HAP-1 (cell line): ENCODE measurements at regions not wholly inside any gene's neighbourhood (a gene's known extent, or its start where the extent isn't known, plus 50 kb on each side); places are given as distances from the start of the nearest gene placed in this dataset.

Experiments
- DNase-seq, 2 experiments: peaks; one replicate each; pipeline ENCODE4 v3.0.0-alpha.2; 2016 to 2020; ENCODE audit warnings: low spot score in 2 of 2
- H3K27me3 ChIP-seq: fragments of 250-450 bp; sonication (Bioruptor Pico); 2 replicates; pipeline ENCODE4 v1.5.1; 2020; ENCODE audit warnings: low read depth, mild to moderate bottlenecking, moderate library complexity
- H3K36me3 ChIP-seq: fragments of 250-450 bp; sonication (Bioruptor Pico); replicated peaks from 2 replicates; pipeline ENCODE4 v1.5.1; 2020; ENCODE audit warnings: mild to moderate bottlenecking
- H3K4me1 ChIP-seq: fragments of 250-450 bp; sonication (Bioruptor Pico); 2 replicates; pipeline ENCODE4 v1.5.1; 2020; ENCODE audit warnings: mild to moderate bottlenecking
- H3K4me3 ChIP-seq: fragments of 250-450 bp; sonication (Bioruptor Pico); 2 replicates; pipeline ENCODE4 v1.5.1; 2020; ENCODE audit warnings: mild to moderate bottlenecking, moderate library complexity
- H3K9me3 ChIP-seq: fragments of 250-450 bp; sonication (Bioruptor Pico); 2 replicates; pipeline ENCODE4 v1.5.1; 2020; ENCODE audit warnings: mild to moderate bottlenecking, moderate library complexity
- in situ Hi-C: fragments of 300-500 bp; cut with MboI; formaldehyde crosslinking; loops from 3 replicates; pipeline ENCODE4 v1.14.3; 2020; ENCODE audit warnings: low sequenced_read_pairs, inconsistent platforms, mixed read lengths

DNA sequence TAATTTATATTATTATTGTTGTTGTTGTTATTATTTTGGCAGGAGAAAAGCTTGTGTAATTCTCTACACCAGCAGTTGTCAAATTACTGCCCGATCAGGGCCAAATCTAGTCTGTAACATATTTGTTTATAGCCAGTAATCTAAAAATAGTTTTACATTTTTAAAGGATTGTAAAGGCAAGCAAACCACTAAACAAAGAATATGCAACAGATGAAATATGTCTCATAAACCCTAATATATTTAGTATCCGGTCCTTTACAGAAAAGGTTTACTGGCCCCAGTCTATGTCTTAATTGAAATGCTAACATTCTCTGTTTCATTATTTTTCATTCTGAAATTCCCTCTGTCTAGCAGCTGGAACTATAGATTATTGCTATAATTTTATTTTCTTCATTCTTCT lies 709.5 kb downstream of the KCNJ2 start:
- no peaks in the 10 kb centered on the region for H3K9me3 ChIP-seq
- in situ Hi-C loops = no loop called here
- no peak overlapping the region for H3K4me3 ChIP-seq
- no peaks in the 10 kb centered on the region for H3K36me3 ChIP-seq
- DNase-seq = no peak
- no peaks in the 10 kb centered on the region for H3K4me1 ChIP-seq
- no peaks in the 10 kb centered on the region for H3K27me3 ChIP-seq

DNA sequence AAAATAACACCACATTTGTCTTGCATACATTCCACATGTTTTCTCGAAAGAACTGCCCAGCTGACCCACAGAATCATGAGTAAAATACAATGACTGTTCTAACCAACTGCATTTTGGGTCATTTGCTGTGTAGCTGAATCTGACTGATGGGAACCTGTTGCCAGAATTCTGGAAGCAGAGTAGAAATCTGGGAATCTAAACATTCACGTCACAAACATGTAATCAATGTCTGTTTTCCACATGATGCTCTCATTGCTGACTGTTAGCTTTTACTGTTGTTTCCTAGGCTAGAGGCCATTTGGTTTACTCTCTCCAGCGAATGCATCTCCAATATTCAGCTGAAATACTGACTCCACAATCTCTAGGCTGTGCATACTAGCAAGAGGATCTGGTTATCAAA lies 710.1 kb downstream of the KCNJ2 start:
- in situ Hi-C loops = no loop called here
- Histone ChIP-seq H3K36me3 (no peaks in the 10 kb centered on the region), H3K4me1 (no peaks in the 10 kb centered on the region), H3K9me3 (no peaks in the 10 kb centered on the region), H3K4me3 (no peak overlapping the region), H3K27me3 (no peaks in the 10 kb centered on the region)
- no peak for DNase-seq

DNA sequence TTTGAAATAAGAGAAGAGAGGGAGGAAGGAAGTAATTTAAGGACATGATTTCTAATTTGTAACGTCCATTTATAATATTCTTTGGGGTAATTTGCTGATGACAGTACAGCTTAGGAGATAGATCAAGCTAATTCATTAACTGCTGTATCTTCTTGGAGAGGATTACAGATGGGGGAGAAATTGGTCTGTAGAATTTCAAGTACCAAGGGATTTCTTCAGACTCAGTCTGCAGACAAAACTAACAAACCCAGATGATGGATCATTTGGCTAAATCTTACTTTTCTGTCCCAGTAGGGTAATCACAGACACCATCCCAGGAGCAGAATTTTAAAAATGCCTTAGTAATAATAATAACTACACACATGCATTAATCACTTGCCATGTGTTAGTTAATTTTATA lies 711.8 kb downstream of the KCNJ2 start:
- DNase-seq = no peak
- H3K4me1 ChIP-seq = no peaks in the 10 kb centered on the region
- H3K4me3 ChIP-seq = no peak overlapping the region
- no peaks in the 10 kb centered on the region for H3K27me3 ChIP-seq
- no peaks in the 10 kb centered on the region for H3K9me3 ChIP-seq
- no peaks in the 10 kb centered on the region for H3K36me3 ChIP-seq
- in situ Hi-C loops = no loop called here

DNA sequence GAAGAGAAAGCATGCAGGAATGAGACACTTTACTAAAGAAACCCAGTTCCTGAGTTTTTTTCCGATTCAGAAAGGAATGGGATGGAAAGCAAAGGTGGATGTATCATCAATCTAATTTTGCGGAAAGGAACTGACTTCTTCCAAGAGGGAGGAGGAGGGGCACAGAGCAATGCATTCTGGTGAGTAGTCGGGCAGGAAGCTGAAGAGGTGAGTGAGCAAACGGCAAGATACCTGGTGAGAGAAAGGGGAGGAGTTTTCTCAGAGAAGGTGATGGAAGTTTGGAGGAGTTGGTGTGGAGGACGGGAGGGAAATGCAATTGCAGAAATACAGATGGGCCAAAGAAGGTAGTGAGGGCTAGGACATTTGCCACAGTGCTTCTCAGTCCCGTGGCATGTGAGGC lies 713.2 kb downstream of the KCNJ2 start:
- no peak for DNase-seq
- in situ Hi-C loops = no loop called here

GRCh38 chr17:70886648-70887047 lies 717.3 kb downstream of the KCNJ2 start:
- no peaks in the 10 kb centered on the region for H3K27me3 ChIP-seq
- no peaks in the 10 kb centered on the region; the same call in 1 of the 2 replicates for H3K9me3 ChIP-seq
- in situ Hi-C loops = no loop called here

More for the DNA sequence above, 713.2 kb downstream of the KCNJ2 start:
- Histone ChIP-seq H3K4me1 (no peaks in the 10 kb centered on the region), H3K36me3 (no peaks in the 10 kb centered on the region), H3K4me3 (no peak overlapping the region), H3K27me3 (no peaks in the 10 kb centered on the region), H3K9me3 (no peaks in the 10 kb centered on the region)

DNA sequence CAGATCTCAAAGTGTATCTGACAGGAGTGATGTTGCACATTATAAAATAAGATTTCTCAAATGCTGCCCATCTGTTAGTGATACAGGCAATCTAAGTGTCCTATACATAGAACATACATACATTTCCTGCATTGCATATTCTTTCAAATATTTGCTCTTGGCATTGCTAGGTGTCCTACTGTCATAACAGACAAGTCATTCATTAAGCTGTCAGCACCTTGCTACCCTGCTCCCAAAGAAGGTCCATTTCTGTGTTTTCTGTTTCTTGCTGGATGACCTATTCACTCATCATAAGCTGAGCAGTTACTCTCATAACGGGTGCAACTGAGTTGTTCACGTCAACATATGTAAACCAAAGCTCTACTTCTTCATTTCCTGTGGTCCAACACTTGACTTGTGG lies 719.0 kb downstream of the KCNJ2 start:
- in situ Hi-C loops = no loop called here
- Histone ChIP-seq H3K4me3 (no peak overlapping the region), H3K27me3 (no peaks in the 10 kb centered on the region), H3K4me1 (no peaks in the 10 kb centered on the region), H3K9me3 (no peaks in the 10 kb centered on the region; the same call in 1 of the 2 replicates), H3K36me3 (no peaks in the 10 kb centered on the region)
- no peak for DNase-seq

More at GRCh38 chr17:70886648-70887047, 717.3 kb downstream of the KCNJ2 start:
- Histone ChIP-seq H3K36me3 (no peaks in the 10 kb centered on the region), H3K4me3 (no peak overlapping the region), H3K4me1 (no peaks in the 10 kb centered on the region)
- no peak for DNase-seq

DNA sequence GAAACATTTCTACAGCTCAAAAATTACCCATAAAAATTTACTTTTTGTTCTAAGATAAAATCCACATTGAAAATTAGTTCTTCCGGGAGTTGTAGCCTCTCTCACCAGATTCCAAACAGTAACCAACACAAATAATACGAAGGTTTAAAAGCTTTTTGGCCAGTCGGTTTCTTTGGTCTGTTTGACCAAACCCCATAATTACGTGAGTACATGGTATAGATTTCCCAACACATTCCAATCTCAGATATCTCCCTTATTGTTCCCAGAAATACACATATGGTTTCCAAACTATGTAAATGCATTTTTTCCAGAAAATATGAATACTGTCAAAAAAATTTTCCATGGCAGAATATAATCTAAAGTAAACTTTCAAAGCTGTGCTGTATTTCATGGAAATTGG lies 722.0 kb downstream of the KCNJ2 start:
- DNase-seq = no peak
- Histone ChIP-seq H3K36me3 (no peaks in the 10 kb centered on the region), H3K4me3 (no peak overlapping the region), H3K27me3 (no peaks in the 10 kb centered on the region), H3K4me1 (no peaks in the 10 kb centered on the region), H3K9me3 (no peaks in the 10 kb centered on the region; the same call in 1 of the 2 replicates)
- in situ Hi-C loops = no loop called here

- no peak for DNase-seq
- H3K36me3 ChIP-seq = no peaks in the 10 kb centered on the region
- no peaks in the 10 kb centered on the region for H3K27me3 ChIP-seq
- H3K4me1 ChIP-seq = no peaks in the 10 kb centered on the region
- H3K9me3 ChIP-seq = no peaks in the 10 kb centered on the region; the same call in 1 of the 2 replicates
- in situ Hi-C loops = no loop called here
- no peak overlapping the region for H3K4me3 ChIP-seq
Observed at GRCh38 chr17:70892527-70892926, 723.2 kb downstream of the KCNJ2 start.

DNA sequence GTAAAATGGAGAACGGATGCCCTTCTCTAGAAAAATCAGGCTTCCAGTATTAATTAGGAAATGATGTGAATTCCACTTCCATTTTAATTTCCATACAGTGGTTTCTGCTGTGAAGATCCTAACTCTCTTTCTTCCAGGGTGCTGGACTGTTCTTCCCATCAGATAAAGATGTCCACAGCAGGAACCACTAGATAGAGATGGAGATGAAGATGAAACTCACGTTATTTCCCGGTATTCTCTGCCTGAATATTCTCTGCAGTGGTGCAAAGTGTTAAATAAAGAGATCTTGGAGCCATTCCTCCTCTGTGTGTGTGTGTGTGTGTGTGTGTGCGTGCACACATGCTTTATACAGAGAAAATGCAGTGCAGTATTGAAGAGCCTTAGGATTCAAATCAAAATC lies 727.5 kb downstream of the KCNJ2 start:
- H3K27me3 ChIP-seq = no peaks in the 10 kb centered on the region
- no peaks in the 10 kb centered on the region for H3K9me3 ChIP-seq
- in situ Hi-C loops = no loop called here
- DNase-seq = no peak
- H3K36me3 ChIP-seq = no peaks in the 10 kb centered on the region
- no peaks in the 10 kb centered on the region for H3K4me1 ChIP-seq
- no peak overlapping the region for H3K4me3 ChIP-seq

DNA sequence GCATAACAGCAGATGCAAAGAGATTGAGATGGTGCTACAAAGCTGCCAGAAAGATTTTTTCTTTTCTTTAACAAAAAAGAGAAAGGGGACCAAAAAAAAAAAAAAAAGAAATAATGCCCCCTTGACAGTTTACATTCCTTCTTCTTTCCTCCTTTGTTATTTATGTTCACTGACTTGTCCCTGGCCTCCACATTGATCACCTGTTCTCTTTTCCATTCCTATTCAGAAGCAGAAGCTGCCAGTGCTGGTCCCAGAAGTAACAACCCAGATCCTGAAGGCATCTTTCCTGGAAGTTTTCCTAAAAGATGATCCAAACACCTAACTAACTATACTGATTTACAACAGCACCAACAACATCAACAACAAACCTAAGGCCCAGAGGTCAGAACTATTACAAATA lies 728.1 kb downstream of the KCNJ2 start:
- H3K27me3 ChIP-seq = no peaks in the 10 kb centered on the region
- H3K4me1 ChIP-seq = no peaks in the 10 kb centered on the region
- no peak for DNase-seq
- in situ Hi-C loops = no loop called here
- H3K9me3 ChIP-seq = no peaks in the 10 kb centered on the region
- H3K4me3 ChIP-seq = no peak overlapping the region
- H3K36me3 ChIP-seq = no peaks in the 10 kb centered on the region

GRCh38 chr17:70901870-70902269 lies 732.5 kb downstream of the KCNJ2 start:
- no peak overlapping the region for H3K4me3 ChIP-seq
- no peaks in the 10 kb centered on the region for H3K27me3 ChIP-seq
- no peaks in the 10 kb centered on the region for H3K9me3 ChIP-seq
- H3K4me1 ChIP-seq = no peaks in the 10 kb centered on the region
- in situ Hi-C loops = no loop called here
- no peak for DNase-seq
- no peaks in the 10 kb centered on the region for H3K36me3 ChIP-seq

- H3K4me3 ChIP-seq = no peak overlapping the region
- H3K4me1 ChIP-seq = no peaks in the 10 kb centered on the region
- no peaks in the 10 kb centered on the region for H3K36me3 ChIP-seq
- no peaks in the 10 kb centered on the region for H3K9me3 ChIP-seq
- no peaks in the 10 kb centered on the region for H3K27me3 ChIP-seq
- in situ Hi-C loops = no loop called here
- DNase-seq = no peak
Observed at GRCh38 chr17:70905796-70906195, 736.5 kb downstream of the KCNJ2 start.

- Histone ChIP-seq H3K4me3 (no peak overlapping the region), H3K4me1 (no peaks in the 10 kb centered on the region), H3K9me3 (no peaks in the 10 kb centered on the region), H3K27me3 (no peaks in the 10 kb centered on the region), H3K36me3 (no peaks in the 10 kb centered on the region)
- in situ Hi-C loops = no loop called here
- DNase-seq = no peak
Observed at GRCh38 chr17:70906808-70907207, 737.5 kb downstream of the KCNJ2 start.

- H3K4me3 ChIP-seq = no peak overlapping the region
- H3K27me3 ChIP-seq = no peaks in the 10 kb centered on the region
- no peak for DNase-seq
- no peaks in the 10 kb centered on the region for H3K36me3 ChIP-seq
- no peaks in the 10 kb centered on the region for H3K9me3 ChIP-seq
- in situ Hi-C loops = no loop called here
- no peaks in the 10 kb centered on the region for H3K4me1 ChIP-seq
Observed at GRCh38 chr17:70912716-70913485, 743.6 kb downstream of the KCNJ2 start.

- Histone ChIP-seq H3K27me3 (no peaks in the 10 kb centered on the region), H3K4me1 (no peaks in the 10 kb centered on the region), H3K36me3 (no peaks in the 10 kb centered on the region), H3K4me3 (no peak overlapping the region), H3K9me3 (no peaks in the 10 kb centered on the region; the same call in 1 of the 2 replicates)
- DNase-seq = no peak
- in situ Hi-C loops = no loop called here
Observed at GRCh38 chr17:70916469-70916868, 747.1 kb downstream of the KCNJ2 start.
